HUES48 (cell line): ENCODE measurements at regions not wholly inside any gene's neighbourhood (a gene's known extent, or its start where the extent isn't known, plus 50 kb on each side); places are given as distances from the start of the nearest gene placed in this dataset.

Source experiments
- H3K27ac ChIP-seq: one replicate; pipeline ENCODE4 v1.7.0; 2013; ENCODE audit warnings: low read depth, low read length, inconsistent platforms
- H3K27me3 ChIP-seq: 2 replicates; pipeline ENCODE4 v1.6.1; 2013; ENCODE audit warnings: mild to moderate bottlenecking, low read length; ENCODE audit not compliant: control insufficient read depth, insufficient read depth
- H3K36me3 ChIP-seq: 2 replicates; pipeline ENCODE4 v1.6.1; 2013; ENCODE audit warnings: low read length; ENCODE audit not compliant: control insufficient read depth, insufficient read depth
- H3K4me1 ChIP-seq: 2 replicates; pipeline ENCODE4 v1.6.1; 2013; ENCODE audit warnings: mild to moderate bottlenecking, low read length; ENCODE audit not compliant: control insufficient read depth, insufficient read depth
- H3K4me3 ChIP-seq: 2 replicates; pipeline ENCODE4 v1.5.1; 2013; ENCODE audit warnings: mild to moderate bottlenecking, low read depth, low read length
- H3K9ac ChIP-seq: 2 replicates; pipeline ENCODE4 v1.6.1; 2013; ENCODE audit warnings: mild to moderate bottlenecking, low read depth, low read length, moderate library complexity
- H3K9me3 ChIP-seq: 2 replicates; pipeline ENCODE4 v1.6.1; 2013; ENCODE audit warnings: low read length; ENCODE audit not compliant: control insufficient read depth, insufficient read depth

DNA sequence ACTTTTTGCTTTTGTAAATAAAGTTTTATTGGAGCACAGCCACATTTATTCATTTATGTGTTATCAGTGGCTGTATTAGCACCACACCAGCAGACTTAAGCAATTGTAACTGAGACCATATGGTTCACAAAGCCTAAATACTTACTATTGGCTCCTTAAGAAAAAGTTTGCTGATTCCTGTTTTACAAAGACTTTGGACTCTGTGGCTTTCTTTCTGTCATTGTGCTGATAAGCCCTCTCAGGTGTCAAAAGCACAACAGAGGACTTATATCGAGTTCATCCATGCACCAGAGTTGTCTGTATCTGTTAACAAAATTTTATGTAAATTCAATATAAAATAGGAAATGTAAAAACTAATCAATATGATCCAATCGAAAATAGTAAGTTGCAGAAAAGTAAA lies 55.6 kb upstream of the PCSK5 start:
- Histone ChIP-seq H3K9me3 (no peaks in the 10 kb centered on the region), H3K27me3 (no peaks in the 10 kb centered on the region), H3K4me1 (no peaks in the 10 kb centered on the region), H3K27ac (no peak overlapping the region), H3K9ac (no peak overlapping the region), H3K4me3 (no peak overlapping the region), H3K36me3 (no peaks in the 10 kb centered on the region)
